Gastrocnemius medialis (tissue), 4 donors: ENCODE measurements at regions not wholly inside any gene's neighbourhood (a gene's known extent, or its start where the extent isn't known, plus 50 kb on each side); places are given as distances from the start of the nearest gene placed in this dataset.

Experiments used
- CTCF ChIP-seq, 5 experiments: fragments of 450-650 bp in 3 of 5; fragments of 200-600 bp in 2 of 5; sonication (generic) in 2 of 5; IDR thresholded peaks in 4 of 5; conservative IDR thresholded peaks in 1 of 5; 1 replicate in 4 of 5; 2 replicates in 1 of 5; pipeline ENCODE4 v1.5.1; 2016 to 2019; ENCODE audit warnings: antibody characterized with exemption in 5 of 5, mild to moderate bottlenecking in 3 of 5, moderate library complexity in 3 of 5
- POLR2A ChIP-seq, 2 donors: fragments of 450-650 bp; IDR thresholded peaks; one replicate each; pipeline ENCODE4 v1.6.1; 2017; ENCODE audit warnings: antibody characterized with exemption in 2 of 2, mild to moderate bottlenecking in 2 of 2, moderate library complexity in 2 of 2

- TF ChIP-seq POLR2A (IDR thresholded peaks at IDR 0.05), result no peak
- TF ChIP-seq CTCF (IDR thresholded peaks at IDR 0.05 in 4 of 5, conservative IDR thresholded peaks at IDR 0.05 in 1 of 5), result no peak
Measured at GRCh38 chr20:55919956-55920355, 85.4 kb downstream of the CBLN4 start.
